CD4-positive, alpha-beta T cell treated with Interleukin-12 subunit alpha and Interleukin-12 subunit beta, for 1 hour (primary cell): ENCODE measurements at regions not wholly inside any gene's neighbourhood (a gene's known extent, or its start where the extent isn't known, plus 50 kb on each side); places are given as distances from the start of the nearest gene placed in this dataset.
A peak's percentile ranks its signal among the peaks of the same experiment; 100 is the strongest.
"Not testable (repeated sequence)": the region's sequence is repeated elsewhere in the genome, so short reads cannot be mapped to it uniquely, and the experiment has no call there.

Experiments
- DNase-seq: peaks from one replicate; pipeline ENCODE4 v3.0.0-alpha.2; 2020

DNA sequence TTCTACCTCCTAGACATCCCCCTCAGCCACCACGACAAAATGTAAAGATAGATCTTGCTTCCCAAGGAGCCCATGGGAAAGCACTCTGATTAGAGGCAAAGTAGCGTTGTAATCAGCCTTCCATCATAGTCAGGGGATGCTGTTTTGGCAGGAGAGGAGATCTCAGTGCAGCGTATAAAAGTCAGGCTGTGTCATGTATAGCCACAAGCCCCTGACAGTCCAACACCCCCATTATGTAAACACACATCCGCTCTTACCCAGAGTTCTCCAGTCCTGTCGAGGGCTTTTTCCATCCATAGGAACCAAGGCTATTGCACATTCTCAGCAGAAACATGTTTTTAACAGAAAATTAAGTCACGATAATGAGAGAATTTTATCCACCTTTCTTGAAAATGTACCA lies 156.3 kb downstream of the CYSLTR2 start:
- no peak for DNase-seq

DNA sequence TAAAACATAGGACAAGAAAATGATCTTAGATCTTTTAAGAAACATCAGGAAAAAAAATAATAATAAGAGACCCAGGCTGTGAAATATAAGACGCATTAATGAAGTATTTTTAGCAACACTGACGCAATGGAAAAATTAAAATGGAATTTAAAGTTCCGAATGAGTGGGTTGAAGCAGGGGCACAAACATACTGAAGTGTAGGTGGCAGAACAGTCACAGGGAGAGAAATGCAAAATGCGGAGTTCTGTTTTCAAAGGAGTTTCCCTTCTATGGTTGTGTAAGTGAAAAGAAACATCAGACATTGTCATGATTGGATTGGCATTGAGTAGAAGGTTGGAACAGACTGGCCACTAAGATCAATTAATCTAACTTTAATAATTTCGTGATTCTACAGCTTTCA lies 159.8 kb downstream of the CYSLTR2 start:
- no peak for DNase-seq

DNA sequence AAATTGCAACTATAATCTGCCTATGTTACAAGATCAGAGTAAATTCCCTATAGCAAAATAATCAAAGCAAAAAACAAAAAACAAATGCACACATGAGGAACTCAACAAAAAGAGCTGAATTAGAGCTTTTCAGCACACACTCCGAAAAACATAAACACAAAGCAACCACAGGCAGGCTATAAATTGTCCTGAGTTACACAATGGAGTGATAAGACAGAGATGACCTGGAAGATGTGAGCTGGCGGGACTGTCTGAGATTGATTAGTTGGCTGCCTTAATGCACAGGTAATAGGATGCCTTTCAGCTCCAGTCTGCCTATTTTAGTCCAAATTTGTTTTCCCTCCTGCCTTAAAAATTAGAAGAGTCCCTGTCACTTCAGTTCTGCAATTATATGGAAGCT lies 159.0 kb upstream of the FNDC3A start:
- DNase-seq: no peak

GRCh38 chr13:48817166-48817802 lies 158.4 kb upstream of the FNDC3A start:
- DNase-seq: peak; percentile 16

DNA sequence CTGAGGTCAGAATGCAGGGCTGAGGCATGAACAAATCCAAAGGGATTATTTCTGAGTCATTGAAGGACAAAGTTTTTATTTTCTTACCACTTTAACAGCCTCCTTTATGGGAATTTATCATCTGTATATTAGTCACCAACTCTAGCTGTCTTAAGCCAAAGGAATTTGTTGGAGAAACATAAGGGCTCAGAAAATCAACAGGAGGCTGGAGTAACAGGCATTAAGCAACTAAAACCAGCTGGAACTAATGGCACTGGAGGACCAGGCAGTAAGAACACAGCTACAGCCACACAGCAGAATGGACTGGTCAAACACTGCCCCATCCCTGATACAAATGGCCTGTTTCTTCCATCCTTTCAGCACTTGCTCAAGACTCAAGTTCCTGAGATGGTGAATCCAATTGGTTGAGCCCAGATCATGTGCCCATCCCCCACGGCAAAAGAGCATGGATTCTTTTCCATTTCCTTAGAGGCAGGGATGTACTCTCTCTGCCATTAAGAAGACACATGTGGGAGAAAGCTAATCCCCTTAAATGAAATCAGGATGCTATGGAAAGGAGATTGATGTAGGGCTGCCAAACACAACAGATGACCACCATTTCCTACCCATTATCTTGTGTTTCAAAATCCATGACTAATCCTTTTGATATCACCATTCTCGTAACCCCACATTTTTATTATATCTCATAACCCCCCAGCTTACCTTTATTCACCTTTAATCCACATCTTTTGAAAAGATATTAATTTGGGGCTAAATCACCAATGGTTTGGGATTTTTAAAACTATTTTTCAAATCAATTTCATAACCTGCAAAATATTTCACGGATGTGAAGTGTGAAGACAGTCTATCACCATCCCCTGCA lies 157.0 kb upstream of the FNDC3A start:
- DNase-seq: no peak

GRCh38 chr13:48819376-48819775 lies 156.3 kb upstream of the FNDC3A start:
- no peak for DNase-seq

DNA sequence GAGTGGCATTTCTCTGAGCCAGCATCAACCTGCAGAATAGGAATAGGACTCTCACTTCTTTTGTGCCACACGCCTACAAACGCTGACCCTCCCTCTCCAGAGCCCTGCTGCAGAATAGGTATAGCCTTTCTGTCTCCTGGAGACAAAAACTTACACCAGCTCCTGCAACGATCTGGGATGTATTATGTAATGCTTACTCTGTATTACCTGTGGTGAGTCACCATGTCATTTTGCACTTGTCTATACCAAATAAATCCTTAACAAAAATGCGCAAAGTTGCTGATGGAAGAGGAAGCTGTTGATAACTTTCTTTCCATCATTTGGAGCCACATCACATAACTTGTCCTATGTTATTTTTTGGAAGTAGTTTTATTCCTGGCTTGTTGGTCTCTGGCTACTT lies 155.8 kb upstream of the FNDC3A start:
- DNase-seq: no peak

GRCh38 chr13:48823526-48823925 lies 152.2 kb upstream of the FNDC3A start:
- DNase-seq: not testable (repeated sequence)

DNA sequence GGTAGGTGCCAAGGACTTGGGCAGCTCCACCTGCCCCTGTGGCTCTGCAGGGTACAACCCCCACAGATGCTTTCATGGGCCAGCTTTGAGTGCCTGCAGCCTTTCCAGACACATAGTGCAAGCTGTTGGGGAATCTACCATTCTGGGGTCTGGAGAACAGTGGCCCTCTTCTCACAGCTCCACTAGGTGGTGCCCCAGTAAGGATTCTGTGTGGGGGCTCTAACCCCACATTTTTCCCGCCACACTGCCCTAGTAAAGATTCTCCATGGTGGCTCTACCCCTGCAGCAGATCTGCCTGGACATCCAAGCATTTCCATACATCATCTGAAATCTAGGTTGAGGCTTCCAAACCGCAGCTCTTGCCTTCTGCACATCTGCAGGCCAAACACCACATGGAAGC lies 149.7 kb upstream of the FNDC3A start:
- no peak for DNase-seq

DNA sequence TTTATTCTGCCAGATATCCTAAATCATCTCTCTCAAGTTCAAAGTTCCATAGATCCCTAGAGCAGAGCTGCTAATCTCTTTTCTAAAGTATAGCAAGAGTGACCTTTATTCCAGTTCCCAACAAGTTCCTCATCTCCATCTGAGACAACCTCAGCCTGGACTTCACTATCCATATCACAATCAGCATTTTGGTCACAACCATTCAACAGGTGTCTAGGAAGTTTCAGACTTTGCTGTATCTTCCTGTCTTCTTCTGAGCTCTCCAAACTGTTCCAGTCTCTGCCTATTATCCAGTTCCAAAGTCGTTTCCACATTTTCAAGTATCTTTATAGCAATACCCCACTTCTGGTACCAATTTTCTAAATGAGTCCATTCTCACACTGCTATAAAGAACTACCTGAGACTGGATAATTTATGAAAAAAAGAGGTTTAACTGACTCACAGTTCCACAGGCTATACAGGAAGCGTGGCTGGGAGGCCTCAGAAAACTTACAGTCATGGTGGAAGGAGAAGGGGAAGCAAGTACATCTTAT lies 148.7 kb upstream of the FNDC3A start:
- not testable (repeated sequence) for DNase-seq

DNA sequence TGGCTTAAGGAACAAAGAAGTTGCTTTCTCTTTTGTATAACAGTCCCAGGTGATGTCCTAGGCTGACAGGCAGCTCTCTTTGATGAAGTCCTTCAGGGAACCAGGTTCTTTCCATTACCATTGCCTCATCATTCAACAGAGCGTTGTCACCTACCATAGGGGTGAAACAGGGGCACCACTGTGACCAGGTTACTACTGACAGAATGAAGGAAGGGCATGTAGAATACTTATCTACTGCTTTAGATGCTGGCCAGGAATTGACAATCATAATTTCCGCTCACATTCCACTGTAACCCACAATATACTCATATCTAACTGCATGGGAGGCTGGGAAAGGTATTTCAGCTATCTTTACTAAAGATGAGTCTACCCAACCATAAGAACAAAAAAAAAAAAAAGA lies 148.0 kb upstream of the FNDC3A start:
- DNase-seq: no peak

DNA sequence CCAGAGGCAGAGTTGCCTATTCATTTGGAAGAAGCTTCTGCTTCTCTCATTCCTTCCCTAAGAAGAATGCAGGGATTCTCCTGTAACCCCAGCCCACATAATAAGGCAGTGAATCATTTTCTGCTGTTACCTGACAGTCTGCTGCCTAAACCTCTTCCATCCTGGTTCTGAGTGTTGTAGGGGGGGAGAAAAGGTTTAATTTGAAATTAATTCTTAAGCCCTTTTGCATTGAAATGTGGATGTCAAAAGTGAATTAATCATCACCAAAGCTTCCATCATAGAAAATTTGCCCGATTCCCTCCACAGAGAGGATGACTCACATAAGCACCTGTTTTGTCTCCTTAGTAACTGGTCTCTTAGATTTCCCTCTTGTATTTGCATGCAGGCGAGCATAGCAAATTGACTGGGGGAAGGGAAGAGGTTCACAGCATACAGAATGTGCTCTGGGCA lies 146.7 kb upstream of the FNDC3A start:
- DNase-seq: no peak

DNA sequence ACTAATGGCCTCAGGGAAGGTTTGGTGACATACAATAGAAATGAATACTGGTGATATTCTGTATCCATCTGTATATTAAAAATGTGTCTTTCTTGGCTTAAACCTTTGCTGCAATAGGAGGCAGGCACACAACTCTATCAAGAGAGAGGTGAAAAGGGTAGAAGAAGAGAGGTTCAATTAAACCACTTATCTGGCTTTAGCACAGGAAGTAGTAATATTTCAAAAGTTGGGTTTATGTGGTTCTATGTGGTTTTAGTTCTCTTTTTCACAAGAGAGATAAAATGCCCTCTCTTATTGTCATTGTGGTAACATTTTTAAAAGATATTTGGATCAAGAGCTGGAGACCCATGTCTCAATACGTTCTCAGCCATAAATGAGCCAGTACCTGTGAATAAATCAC lies 146.2 kb upstream of the FNDC3A start:
- DNase-seq: no peak

- DNase-seq: no peak
Observed at GRCh38 chr13:48831248-48831647, 144.5 kb upstream of the FNDC3A start.

- DNase-seq: no peak
Observed at GRCh38 chr13:48833412-48833811, 142.3 kb upstream of the FNDC3A start.

DNA sequence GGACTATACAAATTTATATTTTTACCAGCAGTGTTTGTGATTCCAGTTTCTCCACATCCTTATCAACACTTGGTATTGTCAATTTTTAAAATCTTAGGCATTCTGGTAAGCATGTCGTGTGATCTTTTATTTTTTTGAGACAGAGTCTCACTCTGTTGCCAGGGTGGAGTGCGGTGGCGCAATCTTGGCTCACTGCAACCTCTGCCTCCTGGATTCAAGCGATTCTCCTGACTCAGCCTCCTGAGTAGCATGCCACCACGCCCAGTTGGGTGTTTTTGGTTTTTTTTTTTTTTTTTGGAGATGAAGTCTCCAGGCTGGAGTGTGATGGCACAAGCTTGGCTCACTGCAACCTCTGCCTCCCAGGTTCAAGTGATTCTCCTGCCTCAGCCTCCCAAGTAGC lies 140.4 kb upstream of the FNDC3A start:
- DNase-seq: not testable (repeated sequence)

DNA sequence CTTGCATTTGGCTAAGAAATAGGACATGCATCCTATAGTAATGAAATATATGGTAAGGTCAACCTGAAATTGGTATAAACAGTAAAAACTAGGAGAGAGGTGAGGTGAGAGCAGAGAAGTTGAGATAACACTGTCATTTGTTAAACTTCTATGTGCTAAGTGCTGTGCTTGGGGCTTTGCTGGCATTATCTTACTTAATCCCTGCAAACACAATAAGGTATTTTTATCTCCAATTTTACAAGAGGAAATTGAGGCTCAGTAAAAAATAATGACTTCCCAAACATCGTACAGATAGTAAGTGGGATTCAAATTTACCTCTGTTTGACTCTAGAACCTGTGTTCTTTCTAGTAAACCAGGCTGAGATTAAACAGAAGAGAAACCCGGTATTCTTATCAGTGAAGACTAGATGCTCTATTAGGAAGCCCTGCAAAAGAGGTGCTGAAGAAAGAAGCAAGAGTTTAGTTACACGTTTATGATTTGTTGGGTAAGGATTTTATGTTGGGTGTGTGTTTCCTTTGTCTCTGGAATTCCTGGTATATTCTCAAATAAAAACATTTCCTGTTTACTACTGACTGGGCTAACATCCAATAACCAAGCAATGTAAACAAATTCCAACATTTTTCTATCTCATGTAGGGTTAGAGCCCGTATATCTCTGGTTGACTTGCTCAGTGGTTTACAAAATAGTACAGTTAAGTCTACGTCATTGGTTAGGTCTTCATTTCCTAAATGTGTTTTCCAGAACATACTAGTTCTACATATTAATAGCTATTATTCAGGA lies 137.3 kb upstream of the FNDC3A start:
- DNase-seq: no peak

- no peak for DNase-seq
Observed at GRCh38 chr13:48839171-48839570, 136.5 kb upstream of the FNDC3A start.

DNA sequence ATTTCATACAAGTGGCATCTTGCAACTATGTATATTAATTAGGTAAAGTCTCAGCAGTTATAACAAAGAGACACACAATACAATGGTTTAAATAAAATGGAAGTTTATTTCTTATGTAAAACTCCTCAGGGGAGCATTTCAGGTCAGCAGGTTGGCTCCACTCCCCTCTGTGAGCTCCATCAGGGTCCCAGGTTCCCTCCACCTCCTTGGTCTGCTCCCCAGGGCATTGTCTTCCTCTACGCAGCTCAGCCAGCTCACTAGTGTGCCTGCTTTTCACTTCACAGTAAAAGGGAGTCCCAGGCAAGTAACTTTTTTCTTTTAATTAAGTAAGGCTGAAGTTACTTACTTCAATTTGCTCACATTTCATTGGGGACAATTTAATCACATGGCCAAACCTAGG lies 135.3 kb upstream of the FNDC3A start:
- DNase-seq: no peak

DNA sequence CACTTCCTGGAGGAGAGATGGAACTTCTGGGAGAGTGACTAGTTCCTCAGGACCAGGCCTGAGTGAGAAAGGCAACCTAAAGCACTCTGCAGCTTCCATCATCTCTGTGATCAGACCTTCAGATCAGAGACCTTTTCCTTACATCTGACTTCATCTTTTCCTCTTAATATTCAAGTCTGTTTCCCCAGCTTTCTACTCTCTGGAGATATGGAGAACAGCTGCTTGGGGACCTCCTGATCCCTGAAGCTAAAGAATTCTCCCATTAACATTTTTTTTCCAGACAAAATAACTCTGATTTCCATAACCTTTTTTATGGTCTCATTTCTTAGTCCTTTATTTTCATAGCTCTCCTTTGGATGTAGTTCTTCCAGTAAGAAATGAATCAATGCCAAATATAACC lies 133.4 kb upstream of the FNDC3A start:
- DNase-seq: no peak

DNA sequence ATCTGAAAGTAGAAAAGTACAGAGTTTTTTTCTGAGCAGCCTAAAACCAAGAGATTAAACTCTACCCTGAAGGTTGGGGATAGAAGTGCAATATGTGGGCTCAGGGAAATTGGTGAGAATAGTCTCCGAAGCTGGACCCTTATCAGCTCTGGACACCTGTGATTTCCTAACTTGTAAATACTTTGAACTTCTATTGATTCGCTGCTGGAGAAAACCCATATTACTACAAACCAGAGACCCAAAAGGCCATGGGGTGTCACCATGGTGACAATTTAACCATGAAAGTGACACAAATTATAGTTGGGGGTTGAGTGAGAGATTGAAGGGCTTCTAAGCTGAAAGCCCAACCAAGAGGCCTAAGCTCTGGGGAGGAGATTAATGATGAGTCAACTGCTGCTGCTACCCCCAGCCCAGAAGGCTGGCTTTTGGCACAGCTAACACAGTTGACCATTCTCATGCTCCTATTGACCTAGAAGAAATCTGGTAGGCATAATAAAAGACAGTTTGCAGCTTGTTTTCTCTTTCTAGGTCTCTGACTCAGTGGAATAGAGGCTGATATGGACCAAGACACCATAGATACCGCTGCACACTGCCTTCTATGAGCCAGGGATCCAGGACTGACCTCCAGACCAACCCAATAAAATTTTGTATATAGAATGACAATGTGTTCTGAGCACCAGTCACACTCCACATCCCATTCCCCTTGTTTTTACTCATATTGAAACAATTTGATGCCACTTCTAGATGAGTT lies 131.9 kb upstream of the FNDC3A start:
- no peak for DNase-seq

GRCh38 chr13:48844676-48845075 lies 131.0 kb upstream of the FNDC3A start:
- no peak for DNase-seq

GRCh38 chr13:48849515-48849914 lies 126.2 kb upstream of the FNDC3A start:
- no peak for DNase-seq
